GM12878 (cell line): ENCODE measurements at regions not wholly inside any gene's neighbourhood (a gene's known extent, or its start where the extent isn't known, plus 50 kb on each side); places are given as distances from the start of the nearest gene placed in this dataset.

Source experiments
- ATAC-seq: fragments of 200-7000 bp; cut with Tn5 transposase; 3 replicates; pipeline ENCODE4 v1.9.1; 2020; ENCODE audit warnings: mild to moderate bottlenecking, moderate library complexity
- BruUV-seq: library from RNA; stranded (reverse); fragments of 400-500 nt; replicated peaks from 2 replicates; lab custom pipeline; 2021; lab: Mats Ljungman, UMichigan
- CTCF ChIA-PET: fragments of 300-600 bp; sonication (Branson Sonifier 250); formaldehyde crosslinking; extraction: SDS; loops from one replicate; lab custom pipeline; 2021; ENCODE audit warnings: inconsistent platforms; lab: Yijun Ruan, JAX
- POLR2A ChIA-PET: fragments of 350-600 bp; formaldehyde crosslinking; extraction: SDS; loops from one replicate; lab custom pipeline; 2021; ENCODE audit warnings: inconsistent platforms; lab: Charles Lee
- RAD21 ChIA-PET: fragments of 300-600 bp; sonication (Branson Sonifier 250); formaldehyde crosslinking; loops from one replicate; lab custom pipeline; 2023; ENCODE audit warnings: antibody characterized with exemption; ENCODE audit not compliant: unreplicated experiment; lab: Charles Lee
- SMC1A ChIA-PET: fragments of 300-600 bp; sonication (Branson Sonifier 250); formaldehyde crosslinking; loops from one replicate; lab custom pipeline; 2023; ENCODE audit not compliant: unreplicated experiment, uncharacterized antibody; lab: Charles Lee
- DNase-seq: peaks from one replicate; pipeline ENCODE4 v3.0.0-alpha.2; 2011; ENCODE audit warnings: low read depth, low spot score
- FAIRE-seq: peaks from 3 replicates; lab custom pipeline; 2011; peaks lifted over from hg19 to GRCh38; lab: Jason Lieb, UNC
- H2AFZ ChIP-seq: 2 replicates; pipeline ENCODE4 v1.6.0; 2011; ENCODE audit warnings: low read depth, low read length, control low read depth; ENCODE audit not compliant: control insufficient read depth
- H3K27ac ChIP-seq: 2 replicates; pipeline ENCODE4 v1.5.1; 2011; ENCODE audit warnings: control low read depth; ENCODE audit not compliant: control insufficient read depth, insufficient read depth
- H3K27me3 ChIP-seq, 2 experiments: replicated peaks in 1 of 2; 2 replicates each; pipeline versions ENCODE4 v1.6.0 to v1.6.1; 2011; ENCODE audit warnings: low read length in 1 of 2; ENCODE audit not compliant: control insufficient read depth in 2 of 2, insufficient read depth in 2 of 2
- H3K36me3 ChIP-seq, 2 experiments: 2 replicates each; pipeline ENCODE4 v1.5.1; 2011; ENCODE audit warnings: low read length in 1 of 2; ENCODE audit not compliant: control insufficient read depth in 2 of 2, insufficient read depth in 2 of 2
- H3K4me1 ChIP-seq: 2 replicates; pipeline ENCODE4 v1.6.1; 2011; ENCODE audit warnings: mild to moderate bottlenecking, low read length, moderate library complexity, mixed read lengths; ENCODE audit not compliant: control insufficient read depth, insufficient read depth
- H3K4me2 ChIP-seq: 2 replicates; pipeline ENCODE4 v1.6.0; 2011; ENCODE audit warnings: control low read depth; ENCODE audit not compliant: control insufficient read depth, insufficient read depth
- H3K4me3 ChIP-seq: fragments of 200-600 bp; sonication (generic); 2 replicates; pipeline ENCODE4 v1.5.1; 2016
- H3K79me2 ChIP-seq: 2 replicates; pipeline ENCODE4 v1.6.0; 2011; ENCODE audit warnings: low read length; ENCODE audit not compliant: control insufficient read depth, insufficient read depth
- H3K9ac ChIP-seq: 2 replicates; pipeline ENCODE4 v1.8.0; 2011; ENCODE audit warnings: low read length, control low read depth, mixed read lengths; ENCODE audit not compliant: control insufficient read depth, insufficient read depth
- H3K9me3 ChIP-seq: replicated peaks from 3 replicates; pipeline ENCODE4 v1.5.1; 2011; ENCODE audit warnings: mild to moderate bottlenecking, low read length; ENCODE audit not compliant: control insufficient read depth, insufficient read depth
- H4K20me1 ChIP-seq: 2 replicates; pipeline ENCODE4 v1.6.0; 2011; ENCODE audit not compliant: control insufficient read depth, insufficient read depth
- ATF7 ChIP-seq: fragments of 450-650 bp; IDR thresholded peaks from 2 replicates; pipeline ENCODE4 v1.6.1; 2016; ENCODE audit warnings: low read depth, mild to moderate bottlenecking
- EED ChIP-seq: sonication (generic); IDR thresholded peaks from 2 replicates; pipeline ENCODE4 v1.6.1; 2016; ENCODE audit warnings: antibody characterized with exemption, low read depth
- EGR1 ChIP-seq, 2 experiments: IDR thresholded peaks; 1 replicate in 1 of 2; 2 replicates in 1 of 2; pipeline ENCODE4 v1.6.1; 2011 to 2012; ENCODE audit warnings: low read depth in 2 of 2, low read length in 2 of 2, borderline replicate concordance in 1 of 2, mild to moderate bottlenecking in 1 of 2, moderate library complexity in 1 of 2
- ELK1 ChIP-seq: IDR thresholded peaks from 2 replicates; pipeline ENCODE4 v1.6.1; 2012; ENCODE audit warnings: low read depth, low read length, improper control_type of control experiment
- FOXM1 ChIP-seq: IDR thresholded peaks from 2 replicates; pipeline ENCODE4 v1.6.1; 2012; ENCODE audit warnings: low read depth, mild to moderate bottlenecking, inconsistent platforms, low read length, moderate library complexity
- RBBP5 ChIP-seq: fragments of 200-600 bp; sonication (generic); conservative IDR thresholded peaks from 2 replicates; pipeline ENCODE4 v1.6.1; 2016
- SKIL ChIP-seq: fragments of 450-650 bp; IDR thresholded peaks from 2 replicates; pipeline ENCODE4 v1.6.1; 2017; ENCODE audit warnings: mild to moderate bottlenecking, low read depth, inconsistent platforms; ENCODE audit not compliant: poor library complexity, severe bottlenecking
- STAT1 ChIP-seq: fragments of 450-650 bp; conservative IDR thresholded peaks from 2 replicates; pipeline ENCODE4 v1.6.1; 2014; ENCODE audit warnings: antibody characterized with exemption, mild to moderate bottlenecking
- TAF1 ChIP-seq: IDR thresholded peaks from 2 replicates; pipeline ENCODE4 v1.6.1; 2011; ENCODE audit warnings: mild to moderate bottlenecking, low read depth, low read length, borderline replicate concordance
- USF2 ChIP-seq: IDR thresholded peaks from 2 replicates; pipeline ENCODE4 v1.6.1; 2011; ENCODE audit warnings: low read depth, low read length, improper control_type of control experiment, borderline replicate concordance
- ZNF622 ChIP-seq: fragments of 450-650 bp; IDR thresholded peaks from 2 replicates; pipeline ENCODE4 v1.6.1; 2017; ENCODE audit warnings: mild to moderate bottlenecking, inconsistent platforms
- WGBS: methylation state at CpG from one replicate; pipeline ENCODE4 v1.1.6; 2016; ENCODE audit warnings: low lambda C conversion rate; ENCODE audit not compliant: insufficient replicate concordance, insufficient coverage; ENCODE audit errors: missing lambda C conversion rate; 5-methylcytosine and 5-hydroxymethylcytosine counted together
- in situ Hi-C: fragments of 300-500 bp; cut with MboI; formaldehyde crosslinking; loops from 9 replicates; pipeline ENCODE4 v1.14.3; 2018; ENCODE audit warnings: mixed read lengths
- intact Hi-C: fragments of 100-400 bp; cut with micrococcal nuclease; formaldehyde crosslinking; loops from one replicate; pipeline ENCODE4 v1.14.2; 2022; ENCODE audit not compliant: unreplicated experiment
- TF ChIP-seq, protein P1 (sequence below): fragments of 450-650 bp; IDR thresholded peaks from 2 replicates; pipeline ENCODE4 v1.6.1; 2017; ENCODE audit warnings: mild to moderate bottlenecking, moderate library complexity
- TF ChIP-seq, protein P2 (sequence below): fragments of 450-650 bp; IDR thresholded peaks from 2 replicates; pipeline ENCODE4 v1.6.1; 2017; ENCODE audit warnings: low read depth, mild to moderate bottlenecking, moderate library complexity
- TF ChIP-seq, protein P3 (sequence below): fragments of 450-650 bp; IDR thresholded peaks from 2 replicates; pipeline ENCODE4 v1.6.1; 2017; ENCODE audit warnings: borderline replicate concordance

DNA sequence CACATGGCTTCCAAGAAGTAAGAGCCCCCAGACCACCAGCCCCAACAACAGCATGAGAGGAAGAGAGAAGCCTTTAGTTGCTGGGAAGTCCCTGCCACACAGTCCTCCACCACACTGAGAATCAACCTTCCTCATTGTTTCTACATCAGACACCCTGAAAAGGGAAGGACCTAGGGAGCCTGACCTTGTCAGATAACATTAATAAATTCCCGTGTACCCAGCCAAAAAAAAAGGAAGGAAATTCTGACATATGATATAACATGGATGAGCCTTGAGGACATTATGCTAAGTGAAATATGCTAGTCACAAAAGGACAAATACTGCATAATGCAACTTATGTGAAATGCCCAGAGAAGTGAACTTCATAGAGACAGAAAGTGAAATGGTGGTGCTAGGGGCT is 65.6 kb upstream of the ARHGAP29 start:
- H3K79me2 ChIP-seq: no peaks in the 10 kb centered on the region
- no peaks in the 10 kb centered on the region for H3K36me3 ChIP-seq
- intact Hi-C loops (no loop called here), in situ Hi-C loops (no loop called here)
- no peaks in the 10 kb centered on the region; a peak in 2 of 4 replicates for H3K27me3 ChIP-seq
- no peak overlapping the region for H3K27ac ChIP-seq
- no peak overlapping the region for H3K4me2 ChIP-seq
- CTCF ChIA-PET: no interaction called here
- no peaks in the 10 kb centered on the region for H3K9me3 ChIP-seq
- no peak overlapping the region for H3K9ac ChIP-seq
- no peak overlapping the region for H3K4me3 ChIP-seq
- ATAC-seq (no peak), FAIRE-seq (no peak), DNase-seq (no peak)
- no peaks in the 10 kb centered on the region for H3K4me1 ChIP-seq
- H2AFZ ChIP-seq: no peak overlapping the region
- POLR2A ChIA-PET: no interaction called here
- RAD21 ChIA-PET: no interaction called here
- 0% methylated on average over 1 of the region's 1 CpG for WGBS
- H4K20me1 ChIP-seq: no peaks in the 10 kb centered on the region
- no TSS peak for BruUV-seq
- SMC1A ChIA-PET: no interaction called here
- TF ChIP-seq EED (no peak), FOXM1 (no peak), RBBP5 (no peak), STAT1 (no peak), EGR1 (IDR thresholded peaks at IDR 0.05; ENCODE audit: borderline replicate concordance in 1 of 2, low read depth in 2 of 2, low read length in 2 of 2) (no peak), ATF7 (no peak), USF2 (no peak), ELK1 (no peak), TAF1 (no peak), ZNF622 (no peak), SKIL (no peak)
- TF ChIP-seq, protein P1, sequence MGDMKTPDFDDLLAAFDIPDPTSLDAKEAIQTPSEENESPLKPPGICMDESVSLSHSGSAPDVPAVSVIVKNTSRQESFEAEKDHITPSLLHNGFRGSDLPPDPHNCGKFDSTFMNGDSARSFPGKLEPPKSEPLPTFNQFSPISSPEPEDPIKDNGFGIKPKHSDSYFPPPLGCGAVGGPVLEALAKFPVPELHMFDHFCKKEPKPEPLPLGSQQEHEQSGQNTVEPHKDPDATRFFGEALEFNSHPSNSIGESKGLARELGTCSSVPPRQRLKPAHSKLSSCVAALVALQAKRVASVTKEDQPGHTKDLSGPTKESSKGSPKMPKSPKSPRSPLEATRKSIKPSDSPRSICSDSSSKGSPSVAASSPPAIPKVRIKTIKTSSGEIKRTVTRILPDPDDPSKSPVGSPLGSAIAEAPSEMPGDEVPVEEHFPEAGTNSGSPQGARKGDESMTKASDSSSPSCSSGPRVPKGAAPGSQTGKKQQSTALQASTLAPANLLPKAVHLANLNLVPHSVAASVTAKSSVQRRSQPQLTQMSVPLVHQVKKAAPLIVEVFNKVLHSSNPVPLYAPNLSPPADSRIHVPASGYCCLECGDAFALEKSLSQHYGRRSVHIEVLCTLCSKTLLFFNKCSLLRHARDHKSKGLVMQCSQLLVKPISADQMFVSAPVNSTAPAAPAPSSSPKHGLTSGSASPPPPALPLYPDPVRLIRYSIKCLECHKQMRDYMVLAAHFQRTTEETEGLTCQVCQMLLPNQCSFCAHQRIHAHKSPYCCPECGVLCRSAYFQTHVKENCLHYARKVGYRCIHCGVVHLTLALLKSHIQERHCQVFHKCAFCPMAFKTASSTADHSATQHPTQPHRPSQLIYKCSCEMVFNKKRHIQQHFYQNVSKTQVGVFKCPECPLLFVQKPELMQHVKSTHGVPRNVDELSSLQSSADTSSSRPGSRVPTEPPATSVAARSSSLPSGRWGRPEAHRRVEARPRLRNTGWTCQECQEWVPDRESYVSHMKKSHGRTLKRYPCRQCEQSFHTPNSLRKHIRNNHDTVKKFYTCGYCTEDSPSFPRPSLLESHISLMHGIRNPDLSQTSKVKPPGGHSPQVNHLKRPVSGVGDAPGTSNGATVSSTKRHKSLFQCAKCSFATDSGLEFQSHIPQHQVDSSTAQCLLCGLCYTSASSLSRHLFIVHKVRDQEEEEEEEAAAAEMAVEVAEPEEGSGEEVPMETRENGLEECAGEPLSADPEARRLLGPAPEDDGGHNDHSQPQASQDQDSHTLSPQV: no peak
- TF ChIP-seq, protein P2, sequence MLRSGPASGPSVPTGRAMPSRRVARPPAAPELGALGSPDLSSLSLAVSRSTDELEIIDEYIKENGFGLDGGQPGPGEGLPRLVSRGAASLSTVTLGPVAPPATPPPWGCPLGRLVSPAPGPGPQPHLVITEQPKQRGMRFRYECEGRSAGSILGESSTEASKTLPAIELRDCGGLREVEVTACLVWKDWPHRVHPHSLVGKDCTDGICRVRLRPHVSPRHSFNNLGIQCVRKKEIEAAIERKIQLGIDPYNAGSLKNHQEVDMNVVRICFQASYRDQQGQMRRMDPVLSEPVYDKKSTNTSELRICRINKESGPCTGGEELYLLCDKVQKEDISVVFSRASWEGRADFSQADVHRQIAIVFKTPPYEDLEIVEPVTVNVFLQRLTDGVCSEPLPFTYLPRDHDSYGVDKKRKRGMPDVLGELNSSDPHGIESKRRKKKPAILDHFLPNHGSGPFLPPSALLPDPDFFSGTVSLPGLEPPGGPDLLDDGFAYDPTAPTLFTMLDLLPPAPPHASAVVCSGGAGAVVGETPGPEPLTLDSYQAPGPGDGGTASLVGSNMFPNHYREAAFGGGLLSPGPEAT: no peak
- TF ChIP-seq, protein P3, sequence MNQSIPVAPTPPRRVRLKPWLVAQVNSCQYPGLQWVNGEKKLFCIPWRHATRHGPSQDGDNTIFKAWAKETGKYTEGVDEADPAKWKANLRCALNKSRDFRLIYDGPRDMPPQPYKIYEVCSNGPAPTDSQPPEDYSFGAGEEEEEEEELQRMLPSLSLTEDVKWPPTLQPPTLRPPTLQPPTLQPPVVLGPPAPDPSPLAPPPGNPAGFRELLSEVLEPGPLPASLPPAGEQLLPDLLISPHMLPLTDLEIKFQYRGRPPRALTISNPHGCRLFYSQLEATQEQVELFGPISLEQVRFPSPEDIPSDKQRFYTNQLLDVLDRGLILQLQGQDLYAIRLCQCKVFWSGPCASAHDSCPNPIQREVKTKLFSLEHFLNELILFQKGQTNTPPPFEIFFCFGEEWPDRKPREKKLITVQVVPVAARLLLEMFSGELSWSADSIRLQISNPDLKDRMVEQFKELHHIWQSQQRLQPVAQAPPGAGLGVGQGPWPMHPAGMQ: no peak
